GM12892 (cell line): ENCODE measurements at regions not wholly inside any gene's neighbourhood (a gene's known extent, or its start where the extent isn't known, plus 50 kb on each side); places are given as distances from the start of the nearest gene placed in this dataset.

ENCODE experiments used
- POLR2A ChIP-seq: IDR thresholded peaks from 2 replicates; pipeline ENCODE4 v1.6.1; 2011; ENCODE audit warnings: low read depth, low read length, control low read depth
- POLR2AphosphoS5 ChIP-seq: IDR thresholded peaks from 2 replicates; pipeline ENCODE4 v1.6.1; 2011; ENCODE audit warnings: low read depth, low read length, control low read depth

- TF ChIP-seq POLR2AphosphoS5 = no peak
- no peak for TF ChIP-seq POLR2A
Observed at GRCh38 chr7:149569726-149570422, 72.3 kb upstream of the ZNF746 start.
